ENCODE measurements at regions not wholly inside any gene's neighbourhood (a gene's known extent, or its start where the extent isn't known, plus 50 kb on each side); places are given as distances from the start of the nearest gene placed in this dataset.

GRCh38 chr10:25738776-25739175 lies 195.3 kb upstream of the MYO3A start:
- H3K36me3 ChIP-seq = no peaks in the 10 kb centered on the region
- intact Hi-C loops (cut with DNase I) = no loop called here

GRCh38 chr10:25743832-25744231 lies 190.2 kb upstream of the MYO3A start:
- H3K4me1 ChIP-seq (ENCODE audit: insufficient read depth) = no peaks in the 10 kb centered on the region
- intact Hi-C loops (cut with DNase I) = no loop called here
- TF ChIP-seq CTCF (IDR thresholded peaks at IDR 0.05) (no peak), POLR2A (IDR thresholded peaks at IDR 0.05) (no peak), EP300 (IDR thresholded peaks at IDR 0.05) (no peak)
- H3K27me3 ChIP-seq = no peaks in the 10 kb centered on the region
- no peaks in the 10 kb centered on the region for H3K9me3 ChIP-seq
- DNase-seq = no peak
- no peak overlapping the region for H3K4me3 ChIP-seq
- H3K27ac ChIP-seq = no peak overlapping the region
- 93 to 95% (median 94%) methylated on average over 3 of the region's 3 CpGs for WGBS, 3 donors
- no peaks in the 10 kb centered on the region for H3K36me3 ChIP-seq

More at GRCh38 chr10:25738776-25739175, 195.3 kb upstream of the MYO3A start:
- DNase-seq = no peak
- Histone ChIP-seq H3K4me3 (no peak overlapping the region), H3K9me3 (no peaks in the 10 kb centered on the region), H3K27ac (no peak overlapping the region), H3K4me1 (ENCODE audit: insufficient read depth) (no peaks in the 10 kb centered on the region), H3K27me3 (no peaks in the 10 kb centered on the region)
- WGBS, 3 donors = 61 to 84% (median 83%) methylated on average over 4 of the region's 4 CpGs
- TF ChIP-seq POLR2A (IDR thresholded peaks at IDR 0.05) (no peak), CTCF (IDR thresholded peaks at IDR 0.05) (no peak), EP300 (IDR thresholded peaks at IDR 0.05) (no peak)

- H3K4me1 ChIP-seq (ENCODE audit: insufficient read depth) = no peaks in the 10 kb centered on the region
- DNase-seq = no peak
- intact Hi-C loops (cut with DNase I) = no loop called here
- H3K36me3 ChIP-seq = no peaks in the 10 kb centered on the region
- H3K27ac ChIP-seq = no peak overlapping the region
- H3K27me3 ChIP-seq = no peaks in the 10 kb centered on the region
- H3K4me3 ChIP-seq = no peak overlapping the region
- H3K9me3 ChIP-seq = no peaks in the 10 kb centered on the region
- TF ChIP-seq POLR2A (IDR thresholded peaks at IDR 0.05) (no peak), EP300 (IDR thresholded peaks at IDR 0.05) (no peak), CTCF (IDR thresholded peaks at IDR 0.05) (no peak)
These were observed 189.5 kb upstream of the MYO3A start for GRCh38 chr10:25744574-25744973.

- no peaks in the 10 kb centered on the region for H3K36me3 ChIP-seq
- WGBS, 3 donors = 2 to 24% (median 8%) methylated on average over 3 of the region's 3 CpGs
- DNase-seq = no peak
- H3K4me1 ChIP-seq (ENCODE audit: insufficient read depth) = no peaks in the 10 kb centered on the region
- intact Hi-C loops (cut with DNase I) = no loop called here
- TF ChIP-seq EP300 (IDR thresholded peaks at IDR 0.05) (no peak), CTCF (IDR thresholded peaks at IDR 0.05) (no peak), POLR2A (IDR thresholded peaks at IDR 0.05) (no peak)
- H3K27ac ChIP-seq = no peak overlapping the region
- H3K27me3 ChIP-seq = no peaks in the 10 kb centered on the region
- H3K4me3 ChIP-seq = no peak overlapping the region
- H3K9me3 ChIP-seq = no peaks in the 10 kb centered on the region
These were observed 188.1 kb upstream of the MYO3A start for GRCh38 chr10:25745976-25746375.

GRCh38 chr10:25747084-25747483 lies 186.9 kb upstream of the MYO3A start:
- H3K27ac ChIP-seq = no peak overlapping the region
- DNase-seq = no peak
- no peaks in the 10 kb centered on the region for H3K36me3 ChIP-seq
- intact Hi-C loops (cut with DNase I) = no loop called here
- no peaks in the 10 kb centered on the region for H3K9me3 ChIP-seq
- no peak for TF ChIP-seq CTCF (IDR thresholded peaks at IDR 0.05)
- 34 to 57% (median 40%) methylated on average over 2 of the region's 2 CpGs for WGBS, 3 donors
- no peak overlapping the region for H3K4me3 ChIP-seq
- H3K4me1 ChIP-seq (ENCODE audit: insufficient read depth) = no peaks in the 10 kb centered on the region
- H3K27me3 ChIP-seq = no peaks in the 10 kb centered on the region
